HepG2 (cell line): ENCODE measurements at regions not wholly inside any gene's neighbourhood (a gene's known extent, or its start where the extent isn't known, plus 50 kb on each side); places are given as distances from the start of the nearest gene placed in this dataset.

ENCODE experiments used
- ATAC-seq: fragments of 200-7000 bp; cut with Tn5 transposase; 3 replicates; pipeline ENCODE4 v1.9.1; 2020; ENCODE audit warnings: mild to moderate bottlenecking, moderate library complexity
- BruUV-seq: library from RNA; stranded (reverse); fragments of 400-500 nt; replicated peaks from 2 replicates; lab custom pipeline; 2021; lab: Mats Ljungman, UMichigan
- CTCF ChIA-PET: fragments of 300-600 bp; formaldehyde crosslinking; extraction: SDS; loops from one replicate; lab custom pipeline; 2021; ENCODE audit warnings: low total read pairs, inconsistent platforms, low intra/inter-chr PET ratio; lab: Yijun Ruan, JAX
- POLR2A ChIA-PET: fragments of 350-600 bp; sonication (Branson Sonifier 250); formaldehyde crosslinking; loops from one replicate; lab custom pipeline; 2020; ENCODE audit warnings: antibody characterized with exemption, inconsistent platforms; lab: Yijun Ruan, JAX
- DNase-seq: peaks from one replicate; pipeline ENCODE4 v3.0.0-alpha.2; 2015; ENCODE audit warnings: low spot score
- FAIRE-seq: peaks from 3 replicates; lab custom pipeline; 2011; peaks lifted over from hg19 to GRCh38; lab: Jason Lieb, UNC
- H2AFZ ChIP-seq: one replicate; pipeline ENCODE4 v1.6.1; 2011; ENCODE audit warnings: low read length, inconsistent platforms
- H3K27ac ChIP-seq: fragments of 300-600 bp; 3 replicates; pipeline ENCODE4 v1.8.0; 2011; ENCODE audit warnings: mixed run types, mild to moderate bottlenecking, mixed read lengths, low read length, inconsistent platforms; ENCODE audit not compliant: insufficient read depth; ENCODE audit errors: extremely low read length
- H3K27me3 ChIP-seq, 2 experiments: fragments of 200-600 bp in 1 of 2; 2 replicates in 1 of 2; 3 replicates in 1 of 2; pipeline versions ENCODE4 v1.6.0 to v1.8.0; 2011; ENCODE audit warnings: low read length in 2 of 2, mild to moderate bottlenecking in 2 of 2, moderate library complexity in 2 of 2, inconsistent platforms in 1 of 2; ENCODE audit not compliant: insufficient read depth in 2 of 2, control insufficient read depth in 1 of 2
- H3K36me3 ChIP-seq, 2 experiments: fragments of 200-600 bp in 1 of 2; replicated peaks in 1 of 2; 2 replicates in 1 of 2; 3 replicates in 1 of 2; pipeline versions ENCODE4 v1.5.1 to v1.8.0; 2011; ENCODE audit warnings: low read length in 2 of 2, inconsistent platforms in 1 of 2; ENCODE audit not compliant: insufficient read depth in 2 of 2, control insufficient read depth in 1 of 2
- H3K4me1 ChIP-seq: 2 replicates; pipeline ENCODE4 v1.5.1; 2012; ENCODE audit warnings: low read length, inconsistent platforms; ENCODE audit not compliant: insufficient read depth
- H3K4me2 ChIP-seq: 2 replicates; pipeline ENCODE4 v1.6.0; 2011; ENCODE audit warnings: low read depth, low read length, inconsistent platforms
- H3K4me3 ChIP-seq, 3 experiments: fragments of 200-600 bp in 1 of 3; sonication (generic), shearing (Covaris generic) in 1 of 3; replicated peaks in 1 of 3; 2 replicates each; pipeline ENCODE4 v1.5.1; 2011 to 2016; ENCODE audit warnings: low read length in 3 of 3, inconsistent platforms in 2 of 3, low read depth in 2 of 3, mild to moderate bottlenecking in 2 of 3, control low read depth in 1 of 3, mixed read lengths in 1 of 3; ENCODE audit not compliant: insufficient read depth in 1 of 3
- H3K79me2 ChIP-seq: one replicate; pipeline ENCODE4 v1.6.1; 2011; ENCODE audit warnings: low read length, inconsistent platforms; ENCODE audit not compliant: insufficient read depth
- H3K9ac ChIP-seq: 2 replicates; pipeline ENCODE4 v1.6.0; 2011; ENCODE audit warnings: mild to moderate bottlenecking, low read depth, low read length, inconsistent platforms; ENCODE audit not compliant: insufficient read depth
- H3K9me3 ChIP-seq: 2 replicates; pipeline ENCODE4 v1.5.1; 2012; ENCODE audit warnings: mild to moderate bottlenecking, low read length
- H4K20me1 ChIP-seq: 2 replicates; pipeline ENCODE4 v1.6.0; 2011; ENCODE audit warnings: inconsistent platforms, mild to moderate bottlenecking, low read length, moderate library complexity; ENCODE audit not compliant: insufficient read depth
- CBX5 ChIP-seq: sonication (generic); formaldehyde crosslinking; IDR thresholded peaks from 2 replicates; pipeline ENCODE4 v1.4.0; 2020; ENCODE audit warnings: missing genetic modification reagents, borderline replicate concordance
- FOXJ3 ChIP-seq: sonication (generic); formaldehyde crosslinking; IDR thresholded peaks from 2 replicates; pipeline ENCODE4 v1.4.0; 2020; ENCODE audit warnings: missing genetic modification reagents, mild to moderate bottlenecking, borderline replicate concordance
- HMG20B ChIP-seq: conservative IDR thresholded peaks from 2 replicates; pipeline ENCODE4 v1.6.1; 2016; ENCODE audit warnings: missing genetic modification reagents, missing compliant biosample characterization
- JUNB ChIP-seq: sonication (generic); formaldehyde crosslinking; IDR thresholded peaks from 2 replicates; pipeline ENCODE4 v1.8.0; 2022; ENCODE audit warnings: missing genetic modification reagents, mild to moderate bottlenecking, borderline replicate concordance
- SP1 ChIP-seq, 2 experiments: fragments of 450-650 bp in 1 of 2; sonication (generic) in 1 of 2; formaldehyde crosslinking in 1 of 2; IDR thresholded peaks; 2 replicates each; pipeline versions ENCODE4 v1.4.0 to v1.6.1; 2016 to 2020; ENCODE audit warnings: missing genetic modification reagents in 1 of 2
- STAG1 ChIP-seq: sonication (generic); formaldehyde crosslinking; IDR thresholded peaks from 2 replicates; pipeline ENCODE4 v1.4.0; 2020; ENCODE audit warnings: missing genetic modification reagents
- ZNF781 ChIP-seq: sonication (generic); formaldehyde crosslinking; IDR thresholded peaks from 2 replicates; pipeline ENCODE4 v1.5.1; 2020; ENCODE audit warnings: borderline replicate concordance, mild to moderate bottlenecking, missing genetic modification reagents; ENCODE audit errors: not compliant biosample characterization
- WGBS: methylation state at CpG from one replicate; pipeline ENCODE4 v1.1.6; 2017; ENCODE audit warnings: low lambda C conversion rate; 5-methylcytosine and 5-hydroxymethylcytosine counted together
- in situ Hi-C: cut with HindIII; loops from 2 replicates; pipeline ENCODE4 v1.10.0; 2017; ENCODE audit warnings: low pct_unique_long_range_greater_than_20kb; ENCODE audit not compliant: extremely low pct_ligation_motif_present
- intact Hi-C: fragments of 100-400 bp; cut with micrococcal nuclease; formaldehyde crosslinking; loops from one replicate; pipeline ENCODE4 v1.10.0; 2022; ENCODE audit not compliant: unreplicated experiment
- TF ChIP-seq, protein P1 (sequence below): sonication (generic); formaldehyde crosslinking; IDR thresholded peaks from one replicate; pipeline ENCODE4 v1.5.1; 2020; ENCODE audit warnings: mild to moderate bottlenecking, missing genetic modification reagents; ENCODE audit errors: not compliant biosample characterization
- TF ChIP-seq, protein P2 (sequence below): sonication (generic); formaldehyde crosslinking; IDR thresholded peaks from 2 replicates; pipeline ENCODE4 v1.8.1; 2023; ENCODE audit warnings: mild to moderate bottlenecking, missing genetic modification reagents
- TF ChIP-seq, protein P3 (sequence below): IDR thresholded peaks from 2 replicates; pipeline ENCODE4 v1.6.1; 2016; ENCODE audit warnings: low read depth, missing genetic modification reagents, missing compliant biosample characterization

DNA sequence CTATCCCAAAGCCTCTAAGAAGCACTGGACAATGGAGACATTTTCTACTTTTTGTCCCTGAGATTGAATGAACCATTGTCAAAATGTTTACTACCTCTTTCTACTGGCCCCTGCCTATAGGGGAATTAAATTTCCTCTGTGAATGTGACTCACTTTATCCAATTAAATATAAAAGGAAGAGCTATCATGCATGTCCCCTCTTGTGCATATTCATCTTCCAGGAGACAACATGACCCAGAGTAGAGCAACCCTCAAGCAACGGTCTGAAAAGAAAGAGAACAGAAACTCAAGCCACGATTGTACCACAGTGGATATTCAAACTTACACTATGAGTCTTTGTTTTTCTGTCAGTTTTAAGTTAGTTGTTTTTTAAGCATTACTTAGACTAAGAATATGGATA is 938.4 kb upstream of the ATXN7L3B start:
- Histone ChIP-seq H3K4me1 (no peaks in the 10 kb centered on the region), H3K9ac (no peak overlapping the region), H3K36me3 (no peaks in the 10 kb centered on the region), H3K4me3 (no peak overlapping the region), H2AFZ (no peak overlapping the region), H3K27me3 (no peaks in the 10 kb centered on the region), H4K20me1 (no peaks in the 10 kb centered on the region), H3K9me3 (peaks cover 58% of the 10 kb centered on the region), H3K4me2 (no peak overlapping the region), H3K79me2 (no peaks in the 10 kb centered on the region), H3K27ac (no peak overlapping the region)
- intact Hi-C loops (no loop called here), in situ Hi-C loops (no loop called here)
- FAIRE-seq (no peak), DNase-seq (no peak), ATAC-seq (no peak)
- BruUV-seq = no TSS peak
- WGBS = 0% methylated on average over 2 of the region's 2 CpGs
- ChIA-PET POLR2A (no interaction called here), CTCF (no interaction called here)
- TF ChIP-seq SP1 (IDR thresholded peaks at IDR 0.05) (no peak), SP1 (CRISPR knock-in tag; IDR thresholded peaks at IDR 0.05) (no peak), STAG1 (CRISPR knock-in tag) (no peak), ZNF781 (no peak), CBX5 (CRISPR knock-in tag) (no peak), JUNB (CRISPR knock-in tag) (no peak), FOXJ3 (no peak), HMG20B (CRISPR knock-in tag) (no peak)
- TF ChIP-seq, protein P1, sequence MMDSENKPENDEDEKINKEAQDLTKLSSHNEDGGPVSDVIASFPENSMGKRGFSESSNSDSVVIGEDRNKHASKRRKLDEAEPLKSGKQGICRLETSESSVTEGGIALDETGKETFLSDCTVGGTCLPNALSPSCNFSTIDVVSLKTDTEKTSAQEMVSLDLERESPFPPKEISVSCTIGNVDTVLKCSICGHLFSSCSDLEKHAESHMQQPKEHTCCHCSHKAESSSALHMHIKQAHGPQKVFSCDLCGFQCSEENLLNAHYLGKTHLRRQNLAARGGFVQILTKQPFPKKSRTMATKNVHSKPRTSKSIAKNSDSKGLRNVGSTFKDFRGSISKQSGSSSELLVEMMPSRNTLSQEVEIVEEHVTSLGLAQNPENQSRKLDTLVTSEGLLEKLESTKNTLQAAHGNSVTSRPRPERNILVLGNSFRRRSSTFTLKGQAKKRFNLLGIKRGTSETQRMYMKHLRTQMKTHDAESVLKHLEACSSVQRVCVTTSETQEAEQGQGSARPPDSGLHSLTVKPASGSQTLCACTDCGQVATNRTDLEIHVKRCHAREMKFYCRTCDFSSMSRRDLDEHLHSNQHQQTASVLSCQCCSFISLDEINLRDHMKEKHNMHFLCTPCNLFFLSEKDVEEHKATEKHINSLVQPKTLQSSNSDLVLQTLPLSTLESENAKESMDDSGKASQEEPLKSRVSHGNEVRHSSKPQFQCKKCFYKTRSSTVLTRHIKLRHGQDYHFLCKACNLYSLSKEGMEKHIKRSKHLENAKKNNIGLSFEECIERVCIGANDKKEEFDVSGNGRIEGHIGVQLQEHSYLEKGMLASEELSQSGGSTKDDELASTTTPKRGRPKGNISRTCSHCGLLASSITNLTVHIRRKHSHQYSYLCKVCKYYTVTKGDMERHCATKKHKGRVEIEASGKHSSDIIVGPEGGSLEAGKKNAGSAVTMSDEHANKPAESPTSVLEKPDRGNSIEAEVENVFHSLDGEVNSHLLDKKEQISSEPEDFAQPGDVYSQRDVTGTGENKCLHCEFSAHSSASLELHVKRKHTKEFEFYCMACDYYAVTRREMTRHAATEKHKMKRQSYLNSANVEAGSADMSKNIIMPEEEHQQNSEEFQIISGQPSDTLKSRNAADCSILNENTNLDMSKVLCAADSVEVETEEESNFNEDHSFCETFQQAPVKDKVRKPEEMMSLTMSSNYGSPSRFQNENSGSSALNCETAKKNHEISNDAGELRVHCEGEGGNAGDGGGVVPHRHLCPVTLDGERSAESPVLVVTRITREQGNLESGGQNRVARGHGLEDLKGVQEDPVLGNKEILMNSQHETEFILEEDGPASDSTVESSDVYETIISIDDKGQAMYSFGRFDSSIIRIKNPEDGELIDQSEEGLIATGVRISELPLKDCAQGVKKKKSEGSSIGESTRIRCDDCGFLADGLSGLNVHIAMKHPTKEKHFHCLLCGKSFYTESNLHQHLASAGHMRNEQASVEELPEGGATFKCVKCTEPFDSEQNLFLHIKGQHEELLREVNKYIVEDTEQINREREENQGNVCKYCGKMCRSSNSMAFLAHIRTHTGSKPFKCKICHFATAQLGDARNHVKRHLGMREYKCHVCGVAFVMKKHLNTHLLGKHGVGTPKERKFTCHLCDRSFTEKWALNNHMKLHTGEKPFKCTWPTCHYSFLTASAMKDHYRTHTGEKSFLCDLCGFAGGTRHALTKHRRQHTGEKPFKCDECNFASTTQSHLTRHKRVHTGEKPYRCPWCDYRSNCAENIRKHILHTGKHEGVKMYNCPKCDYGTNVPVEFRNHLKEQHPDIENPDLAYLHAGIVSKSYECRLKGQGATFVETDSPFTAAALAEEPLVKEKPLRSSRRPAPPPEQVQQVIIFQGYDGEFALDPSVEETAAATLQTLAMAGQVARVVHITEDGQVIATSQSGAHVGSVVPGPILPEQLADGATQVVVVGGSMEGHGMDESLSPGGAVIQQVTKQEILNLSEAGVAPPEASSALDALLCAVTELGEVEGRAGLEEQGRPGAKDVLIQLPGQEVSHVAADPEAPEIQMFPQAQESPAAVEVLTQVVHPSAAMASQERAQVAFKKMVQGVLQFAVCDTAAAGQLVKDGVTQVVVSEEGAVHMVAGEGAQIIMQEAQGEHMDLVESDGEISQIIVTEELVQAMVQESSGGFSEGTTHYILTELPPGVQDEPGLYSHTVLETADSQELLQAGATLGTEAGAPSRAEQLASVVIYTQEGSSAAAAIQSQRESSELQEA (CRISPR knock-in tag) = no peak
- TF ChIP-seq, protein P2, sequence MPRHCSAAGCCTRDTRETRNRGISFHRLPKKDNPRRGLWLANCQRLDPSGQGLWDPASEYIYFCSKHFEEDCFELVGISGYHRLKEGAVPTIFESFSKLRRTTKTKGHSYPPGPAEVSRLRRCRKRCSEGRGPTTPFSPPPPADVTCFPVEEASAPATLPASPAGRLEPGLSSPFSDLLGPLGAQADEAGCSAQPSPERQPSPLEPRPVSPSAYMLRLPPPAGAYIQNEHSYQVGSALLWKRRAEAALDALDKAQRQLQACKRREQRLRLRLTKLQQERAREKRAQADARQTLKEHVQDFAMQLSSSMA (CRISPR knock-in tag) = no peak
- TF ChIP-seq, protein P3, sequence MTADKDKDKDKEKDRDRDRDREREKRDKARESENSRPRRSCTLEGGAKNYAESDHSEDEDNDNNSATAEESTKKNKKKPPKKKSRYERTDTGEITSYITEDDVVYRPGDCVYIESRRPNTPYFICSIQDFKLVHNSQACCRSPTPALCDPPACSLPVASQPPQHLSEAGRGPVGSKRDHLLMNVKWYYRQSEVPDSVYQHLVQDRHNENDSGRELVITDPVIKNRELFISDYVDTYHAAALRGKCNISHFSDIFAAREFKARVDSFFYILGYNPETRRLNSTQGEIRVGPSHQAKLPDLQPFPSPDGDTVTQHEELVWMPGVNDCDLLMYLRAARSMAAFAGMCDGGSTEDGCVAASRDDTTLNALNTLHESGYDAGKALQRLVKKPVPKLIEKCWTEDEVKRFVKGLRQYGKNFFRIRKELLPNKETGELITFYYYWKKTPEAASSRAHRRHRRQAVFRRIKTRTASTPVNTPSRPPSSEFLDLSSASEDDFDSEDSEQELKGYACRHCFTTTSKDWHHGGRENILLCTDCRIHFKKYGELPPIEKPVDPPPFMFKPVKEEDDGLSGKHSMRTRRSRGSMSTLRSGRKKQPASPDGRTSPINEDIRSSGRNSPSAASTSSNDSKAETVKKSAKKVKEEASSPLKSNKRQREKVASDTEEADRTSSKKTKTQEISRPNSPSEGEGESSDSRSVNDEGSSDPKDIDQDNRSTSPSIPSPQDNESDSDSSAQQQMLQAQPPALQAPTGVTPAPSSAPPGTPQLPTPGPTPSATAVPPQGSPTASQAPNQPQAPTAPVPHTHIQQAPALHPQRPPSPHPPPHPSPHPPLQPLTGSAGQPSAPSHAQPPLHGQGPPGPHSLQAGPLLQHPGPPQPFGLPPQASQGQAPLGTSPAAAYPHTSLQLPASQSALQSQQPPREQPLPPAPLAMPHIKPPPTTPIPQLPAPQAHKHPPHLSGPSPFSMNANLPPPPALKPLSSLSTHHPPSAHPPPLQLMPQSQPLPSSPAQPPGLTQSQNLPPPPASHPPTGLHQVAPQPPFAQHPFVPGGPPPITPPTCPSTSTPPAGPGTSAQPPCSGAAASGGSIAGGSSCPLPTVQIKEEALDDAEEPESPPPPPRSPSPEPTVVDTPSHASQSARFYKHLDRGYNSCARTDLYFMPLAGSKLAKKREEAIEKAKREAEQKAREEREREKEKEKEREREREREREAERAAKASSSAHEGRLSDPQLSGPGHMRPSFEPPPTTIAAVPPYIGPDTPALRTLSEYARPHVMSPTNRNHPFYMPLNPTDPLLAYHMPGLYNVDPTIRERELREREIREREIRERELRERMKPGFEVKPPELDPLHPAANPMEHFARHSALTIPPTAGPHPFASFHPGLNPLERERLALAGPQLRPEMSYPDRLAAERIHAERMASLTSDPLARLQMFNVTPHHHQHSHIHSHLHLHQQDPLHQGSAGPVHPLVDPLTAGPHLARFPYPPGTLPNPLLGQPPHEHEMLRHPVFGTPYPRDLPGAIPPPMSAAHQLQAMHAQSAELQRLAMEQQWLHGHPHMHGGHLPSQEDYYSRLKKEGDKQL (CRISPR knock-in tag) = no peak
